PC-9 (cell line): ENCODE measurements at regions not wholly inside any gene's neighbourhood (a gene's known extent, or its start where the extent isn't known, plus 50 kb on each side); places are given as distances from the start of the nearest gene placed in this dataset.

Experiments used
- BruUV-seq: library from RNA; stranded (reverse); fragments of 400-500 nt; replicated peaks from 2 replicates; lab custom pipeline; 2021; lab: Mats Ljungman, UMichigan
- CTCF ChIA-PET: fragments of 300-600 bp; sonication (Branson Sonifier 250); formaldehyde crosslinking; loops from one replicate; lab custom pipeline; 2022; ENCODE audit warnings: antibody characterized with exemption; lab: Charles Lee
- POLR2A ChIA-PET: fragments of 300-600 bp; sonication (Branson Sonifier 250); formaldehyde crosslinking; loops from one replicate; lab custom pipeline; 2022; ENCODE audit warnings: antibody characterized with exemption; ENCODE audit not compliant: unreplicated experiment; lab: Charles Lee
- DNase-seq, 2 experiments: peaks; one replicate each; pipeline versions ENCODE4 v3.0.0 to v3.0.0-alpha.2; 2015 to 2022; ENCODE audit warnings: mixed read lengths in 1 of 2
- H2AFZ ChIP-seq: fragments of 200-600 bp; sonication (generic); 2 replicates; pipeline ENCODE4 v1.8.1; 2017; ENCODE audit warnings: antibody characterized with exemption
- H3F3A ChIP-seq: fragments of 200-600 bp; sonication (generic); 2 replicates; pipeline ENCODE4 v1.8.1; 2017; ENCODE audit warnings: antibody characterized with exemption, mild to moderate bottlenecking, low read depth; ENCODE audit not compliant: insufficient read depth
- H3K27ac ChIP-seq: fragments of 200-600 bp; sonication (generic); 2 replicates; pipeline ENCODE4 v1.6.1; 2016; ENCODE audit warnings: mixed run types
- H3K27me3 ChIP-seq: fragments of 200-600 bp; sonication (generic); 2 replicates; pipeline ENCODE4 v1.6.1; 2016; ENCODE audit warnings: low read depth, mixed run types; ENCODE audit not compliant: insufficient read depth
- H3K36me3 ChIP-seq: fragments of 200-600 bp; sonication (generic); 2 replicates; pipeline ENCODE4 v1.6.1; 2016; ENCODE audit warnings: low read depth, mixed run types
- H3K4me1 ChIP-seq: fragments of 200-600 bp; sonication (generic); replicated peaks from 2 replicates; pipeline ENCODE4 v1.6.1; 2016; ENCODE audit warnings: mixed run types; ENCODE audit not compliant: insufficient read depth
- H3K4me2 ChIP-seq: fragments of 200-600 bp; sonication (generic); 2 replicates; pipeline ENCODE4 v1.6.1; 2017; ENCODE audit warnings: mixed run types
- H3K4me3 ChIP-seq: fragments of 200-600 bp; sonication (generic); 2 replicates; pipeline ENCODE4 v1.6.1; 2016; ENCODE audit warnings: mixed run types
- H3K79me2 ChIP-seq: fragments of 200-600 bp; sonication (generic); 2 replicates; pipeline ENCODE4 v1.6.1; 2017; ENCODE audit warnings: low read depth, mixed run types
- H3K9me2 ChIP-seq: fragments of 200-600 bp; sonication (generic); 2 replicates; pipeline ENCODE4 v1.8.1; 2017; ENCODE audit warnings: mild to moderate bottlenecking; ENCODE audit not compliant: insufficient read depth
- H3K9me3 ChIP-seq: fragments of 200-600 bp; sonication (generic); 2 replicates; pipeline ENCODE4 v1.8.1; 2016; ENCODE audit warnings: low read depth; ENCODE audit not compliant: insufficient read depth
- H4K20me1 ChIP-seq: fragments of 200-600 bp; sonication (generic); 2 replicates; pipeline ENCODE4 v1.8.1; 2017; ENCODE audit not compliant: insufficient read depth
- CTCF ChIP-seq: fragments of 200-600 bp; sonication (generic); conservative IDR thresholded peaks from 2 replicates; pipeline ENCODE4 v1.6.1; 2017; ENCODE audit warnings: mixed run types, antibody characterized with exemption, mild to moderate bottlenecking, moderate library complexity
- EZH2 ChIP-seq: fragments of 200-600 bp; sonication (generic); IDR thresholded peaks from 2 replicates; pipeline ENCODE4 v1.8.0; 2017; ENCODE audit warnings: antibody characterized with exemption, low read depth
- intact Hi-C: fragments of 100-400 bp; cut with micrococcal nuclease; formaldehyde crosslinking; loops from one replicate; pipeline ENCODE4 v1.10.0; 2022; ENCODE audit not compliant: unreplicated experiment

GRCh38 chr18:71873695-71874094 is 670.4 kb downstream of the CBLN2 start:
- CTCF ChIA-PET, result no interaction called here
- Histone ChIP-seq H3K27me3 (no peaks in the 10 kb centered on the region), H3K4me3 (no peak overlapping the region), H3K4me1 (no peaks in the 10 kb centered on the region), H3K9me2 (no peaks in the 10 kb centered on the region), H3K36me3 (no peaks in the 10 kb centered on the region), H3K9me3 (no peaks in the 10 kb centered on the region), H3F3A (no peaks in the 10 kb centered on the region), H3K27ac (no peak overlapping the region), H2AFZ (no peak overlapping the region), H4K20me1 (no peaks in the 10 kb centered on the region), H3K4me2 (no peak overlapping the region), H3K79me2 (no peaks in the 10 kb centered on the region)
- TF ChIP-seq EZH2 (no peak), CTCF (no peak)
- no peak for DNase-seq
- POLR2A ChIA-PET, result no interaction called here
- BruUV-seq, result no TSS peak
- intact Hi-C loops, result no loop called here

- intact Hi-C loops, result no loop called here
- H2AFZ ChIP-seq, result no peak overlapping the region
- H3K9me3 ChIP-seq, result no peaks in the 10 kb centered on the region
- H3K4me3 ChIP-seq, result no peak overlapping the region
- no peaks in the 10 kb centered on the region for H3K4me1 ChIP-seq
- H3F3A ChIP-seq, result no peaks in the 10 kb centered on the region
- no peak overlapping the region for H3K4me2 ChIP-seq
- H3K9me2 ChIP-seq, result no peaks in the 10 kb centered on the region; the same call in 1 of the 2 replicates
- no peaks in the 10 kb centered on the region for H3K36me3 ChIP-seq
- TF ChIP-seq EZH2 (no peak), CTCF (no peak)
- POLR2A ChIA-PET, result no interaction called here
- no peaks in the 10 kb centered on the region for H3K27me3 ChIP-seq
- no peaks in the 10 kb centered on the region for H3K79me2 ChIP-seq
- no peak for DNase-seq
- H3K27ac ChIP-seq, result no peak overlapping the region
- CTCF ChIA-PET, result no interaction called here
- H4K20me1 ChIP-seq, result no peaks in the 10 kb centered on the region
- BruUV-seq, result no TSS peak
These were observed 678.3 kb downstream of the CBLN2 start for GRCh38 chr18:71865888-71866287.

- Histone ChIP-seq H3K27me3 (no peaks in the 10 kb centered on the region), H3K4me2 (no peak overlapping the region), H3K4me1 (no peaks in the 10 kb centered on the region), H3K79me2 (no peaks in the 10 kb centered on the region), H3K36me3 (no peaks in the 10 kb centered on the region), H4K20me1 (no peaks in the 10 kb centered on the region), H2AFZ (no peak overlapping the region), H3F3A (no peaks in the 10 kb centered on the region), H3K9me3 (peaks cover 3% of the 10 kb centered on the region; the same call in 1 of the 2 replicates), H3K27ac (no peak overlapping the region), H3K4me3 (no peak overlapping the region), H3K9me2 (no peaks in the 10 kb centered on the region)
- CTCF ChIA-PET, result no interaction called here
- no TSS peak for BruUV-seq
- TF ChIP-seq EZH2, result no peak
- no peak for TF ChIP-seq CTCF
- intact Hi-C loops, result no loop called here
- POLR2A ChIA-PET, result no interaction called here
- no peak for DNase-seq
These were observed 693.5 kb downstream of the CBLN2 start for GRCh38 chr18:71850602-71851001.
